CD4-positive, alpha-beta T cell treated with Interleukin-1 beta for 1 hour (primary cell): ENCODE measurements at regions not wholly inside any gene's neighbourhood (a gene's known extent, or its start where the extent isn't known, plus 50 kb on each side); places are given as distances from the start of the nearest gene placed in this dataset.

Experiments
- DNase-seq, 2 donors: peaks; one replicate each; pipeline ENCODE4 v3.0.0-alpha.2; 2020 to 2022

- no peak for DNase-seq
These were observed 66.7 kb downstream of the CD164 start for GRCh38 chr6:109315341-109316110.

GRCh38 chr6:109314313-109314712 lies 68.0 kb downstream of the CD164 start:
- DNase-seq: no peak

- no peak for DNase-seq
These were observed 69.1 kb downstream of the CD164 start for GRCh38 chr6:109313139-109313538.

GRCh38 chr6:109311471-109311870 lies 70.8 kb downstream of the CD164 start:
- no peak for DNase-seq

- DNase-seq: no peak
These were observed 72.3 kb downstream of the CD164 start for GRCh38 chr6:109309917-109310316.

GRCh38 chr6:109308018-109308492 lies 74.2 kb downstream of the CD164 start:
- peak in 1 of 2 donors; percentile 30 for DNase-seq

- DNase-seq: no peak
These were observed 75.5 kb downstream of the CD164 start for GRCh38 chr6:109306733-109307132.

GRCh38 chr6:109305028-109305427 lies 77.2 kb downstream of the CD164 start:
- no peak for DNase-seq

- DNase-seq: no peak
These were observed 77.8 kb downstream of the CD164 start for GRCh38 chr6:109304284-109305015.

GRCh38 chr6:109303640-109304283 lies 78.5 kb downstream of the CD164 start:
- no peak for DNase-seq

GRCh38 chr6:109303164-109303563 lies 79.1 kb downstream of the CD164 start:
- no peak for DNase-seq

GRCh38 chr6:109302176-109302575 lies 80.1 kb downstream of the CD164 start:
- DNase-seq: no peak

- no peak for DNase-seq
These were observed 80.8 kb downstream of the CD164 start for GRCh38 chr6:109301418-109301817.

- DNase-seq: no peak
These were observed 81.4 kb downstream of the CD164 start for GRCh38 chr6:109300874-109301273.

GRCh38 chr6:109299776-109300564 lies 82.3 kb downstream of the CD164 start:
- DNase-seq: no peak

GRCh38 chr6:109299265-109299607 lies 83.0 kb downstream of the CD164 start:
- no peak for DNase-seq

GRCh38 chr6:109298605-109299264 lies 83.5 kb downstream of the CD164 start:
- no peak for DNase-seq

GRCh38 chr6:109297406-109298110 lies 84.7 kb downstream of the CD164 start:
- DNase-seq: no peak

- no peak for DNase-seq
These were observed 85.3 kb downstream of the CD164 start for GRCh38 chr6:109296971-109297372.

GRCh38 chr6:109296452-109296851 lies 85.8 kb downstream of the CD164 start:
- DNase-seq: no peak

GRCh38 chr6:109295774-109296156 lies 86.5 kb downstream of the CD164 start:
- DNase-seq: no peak
